Fibroblast of lung (primary cell): ENCODE measurements at regions not wholly inside any gene's neighbourhood (a gene's known extent, or its start where the extent isn't known, plus 50 kb on each side); places are given as distances from the start of the nearest gene placed in this dataset.
A peak's percentile ranks its signal among the peaks of the same experiment; 100 is the strongest.

ENCODE experiments used
- DNase-seq, 2 donors: peaks; one replicate each; pipeline versions ENCODE4 v3.0.0 to v3.0.0-alpha.2; 2010; ENCODE audit warnings: low read depth in 2 of 2
- H2AFZ ChIP-seq: 2 replicates; pipeline ENCODE4 v1.5.1; 2012; ENCODE audit warnings: low read length, control low read depth, inconsistent platforms
- H3K27ac ChIP-seq: 2 replicates; pipeline ENCODE4 v1.5.1; 2011; ENCODE audit warnings: low read length, control low read depth; ENCODE audit not compliant: insufficient read depth
- H3K27me3 ChIP-seq: 2 replicates; pipeline ENCODE4 v1.5.1; 2011; ENCODE audit warnings: mild to moderate bottlenecking, low read length; ENCODE audit not compliant: control insufficient read depth, insufficient read depth
- H3K36me3 ChIP-seq: 2 replicates; pipeline ENCODE4 v1.5.1; 2011; ENCODE audit warnings: low read length; ENCODE audit not compliant: control insufficient read depth, insufficient read depth
- H3K4me1 ChIP-seq: 2 replicates; pipeline ENCODE4 v1.5.1; 2011; ENCODE audit warnings: low read length; ENCODE audit not compliant: control insufficient read depth, insufficient read depth; ENCODE audit errors: extremely low read depth
- H3K4me2 ChIP-seq: 2 replicates; pipeline ENCODE4 v1.5.1; 2011; ENCODE audit warnings: low read length, control low read depth; ENCODE audit not compliant: insufficient read depth; ENCODE audit errors: extremely low read depth
- H3K4me3 ChIP-seq, 4 experiments: fragments of 200-600 bp in 1 of 4; sonication (generic) in 1 of 4; replicated peaks in 1 of 4; 2 replicates each; pipeline ENCODE4 v1.5.1; 2011 to 2016; ENCODE audit warnings: low read length in 4 of 4, low read depth in 3 of 4, mild to moderate bottlenecking in 3 of 4, control low read depth in 2 of 4, inconsistent platforms in 1 of 4, mixed read lengths in 1 of 4; ENCODE audit not compliant: insufficient read depth in 1 of 4; ENCODE audit errors: control extremely low read depth in 1 of 4
- H3K79me2 ChIP-seq: 2 replicates; pipeline ENCODE4 v1.5.1; 2012; ENCODE audit warnings: mild to moderate bottlenecking, low read length, inconsistent platforms; ENCODE audit not compliant: control insufficient read depth, insufficient read depth
- H3K9ac ChIP-seq: 2 replicates; pipeline ENCODE4 v1.5.1; 2011; ENCODE audit warnings: mild to moderate bottlenecking, low read length, control low read depth; ENCODE audit not compliant: insufficient read depth
- H3K9me3 ChIP-seq: 2 replicates; pipeline ENCODE4 v1.5.1; 2012; ENCODE audit warnings: low read depth, low read length; ENCODE audit not compliant: control insufficient read depth, insufficient read depth
- H4K20me1 ChIP-seq: 2 replicates; pipeline ENCODE4 v1.5.1; 2011; ENCODE audit warnings: low read length; ENCODE audit not compliant: control insufficient read depth, insufficient read depth; ENCODE audit errors: extremely low read depth
- CTCF ChIP-seq, 2 donors: IDR thresholded peaks in 1 of 2; conservative IDR thresholded peaks in 1 of 2; 1 replicate in 1 of 2; 2 replicates in 1 of 2; pipeline ENCODE4 v1.5.1; 2011 to 2012; ENCODE audit warnings: low read length in 2 of 2, control low read depth in 1 of 2, inconsistent platforms in 1 of 2, low read depth in 1 of 2, mild to moderate bottlenecking in 1 of 2
- EZH2 ChIP-seq: IDR thresholded peaks from 2 replicates; pipeline ENCODE4 v1.5.1; 2012; ENCODE audit warnings: low read length, control low read depth, mild to moderate bottlenecking; ENCODE audit errors: missing control alignments

DNA sequence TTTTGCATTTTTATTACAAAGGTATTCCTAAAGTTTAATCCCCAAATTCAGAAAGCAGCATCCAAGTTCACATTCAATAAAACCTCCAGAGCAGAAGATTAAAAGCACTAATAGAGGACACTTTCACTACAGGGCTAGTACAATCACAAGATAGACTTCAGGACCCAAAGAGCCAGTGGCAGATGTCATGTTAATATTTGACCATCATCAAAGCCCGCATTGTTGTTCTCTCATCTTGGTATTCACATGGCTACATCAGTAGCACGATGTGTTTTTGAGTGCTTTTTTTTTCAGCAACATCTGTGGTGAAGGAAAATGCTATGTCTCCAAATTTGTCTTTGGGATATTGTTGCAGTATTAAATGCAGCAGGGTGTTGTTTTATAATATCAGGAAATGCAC lies 134.3 kb downstream of the ARL4A start:
- no peak for TF ChIP-seq CTCF (conservative IDR thresholded peaks at IDR 0.05 in 1 of 2, IDR thresholded peaks at IDR 0.05 in 1 of 2; ENCODE audit: low read depth in 1 of 2, low read length in 2 of 2)
- TF ChIP-seq EZH2 = no peak
- no peaks in the 10 kb centered on the region for H3K9me3 ChIP-seq
- no peak overlapping the region for H2AFZ ChIP-seq

DNA sequence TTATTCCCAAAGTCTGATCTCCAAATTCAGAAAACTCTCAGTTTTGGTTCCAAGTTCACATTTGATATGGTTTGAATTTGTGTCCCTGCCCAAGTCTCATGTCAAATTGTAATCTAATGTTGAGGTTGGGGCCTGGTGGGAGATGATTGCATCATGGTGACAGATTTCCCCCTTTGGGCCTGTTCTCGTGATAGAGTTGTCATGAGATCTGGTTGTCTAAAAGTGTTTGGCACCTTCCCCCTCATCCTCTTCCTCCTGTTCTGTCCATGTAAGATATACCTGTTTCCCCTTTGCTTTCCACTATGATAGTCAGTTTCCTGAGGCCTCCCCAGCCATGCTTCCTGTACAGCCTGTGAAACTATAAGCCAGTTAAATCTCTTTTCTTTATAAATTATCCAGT lies 138.6 kb downstream of the ARL4A start:
- H3K4me2 ChIP-seq = no peak overlapping the region
- no peaks in the 10 kb centered on the region for H3K4me1 ChIP-seq
- no peaks in the 10 kb centered on the region for H4K20me1 ChIP-seq
- H3K9ac ChIP-seq = no peak overlapping the region
- no peaks in the 10 kb centered on the region for H3K79me2 ChIP-seq
- TF ChIP-seq EZH2 (no peak), CTCF (conservative IDR thresholded peaks at IDR 0.05 in 1 of 2, IDR thresholded peaks at IDR 0.05 in 1 of 2; ENCODE audit: low read depth in 1 of 2, low read length in 2 of 2) (no peak)
- H3K36me3 ChIP-seq = no peaks in the 10 kb centered on the region
- no peak overlapping the region for H2AFZ ChIP-seq
- DNase-seq = no peak
- H3K9me3 ChIP-seq = no peaks in the 10 kb centered on the region
- H3K27ac ChIP-seq = no peak overlapping the region
- no peak overlapping the region for H3K4me3 ChIP-seq
- no peaks in the 10 kb centered on the region for H3K27me3 ChIP-seq

More for the DNA sequence above, 134.3 kb downstream of the ARL4A start:
- no peak overlapping the region for H3K4me3 ChIP-seq
- no peak overlapping the region for H3K9ac ChIP-seq
- no peak for DNase-seq
- H3K27ac ChIP-seq = no peak overlapping the region
- no peaks in the 10 kb centered on the region for H4K20me1 ChIP-seq
- H3K4me2 ChIP-seq = no peak overlapping the region
- H3K79me2 ChIP-seq = no peaks in the 10 kb centered on the region
- H3K4me1 ChIP-seq = no peaks in the 10 kb centered on the region
- H3K27me3 ChIP-seq = no peaks in the 10 kb centered on the region
- H3K36me3 ChIP-seq = no peaks in the 10 kb centered on the region

GRCh38 chr7:12827219-12827821 lies 139.9 kb downstream of the ARL4A start:
- no peaks in the 10 kb centered on the region for H3K4me1 ChIP-seq
- H3K79me2 ChIP-seq = no peaks in the 10 kb centered on the region
- TF ChIP-seq CTCF (conservative IDR thresholded peaks at IDR 0.05 in 1 of 2, IDR thresholded peaks at IDR 0.05 in 1 of 2; ENCODE audit: low read depth in 1 of 2, low read length in 2 of 2) = no peak
- no peak for TF ChIP-seq EZH2
- H3K9ac ChIP-seq = no peak overlapping the region
- no peak overlapping the region for H3K4me3 ChIP-seq
- H3K27ac ChIP-seq = no peak overlapping the region
- no peak overlapping the region for H3K4me2 ChIP-seq
- H4K20me1 ChIP-seq = no peaks in the 10 kb centered on the region
- no peak overlapping the region for H2AFZ ChIP-seq
- H3K36me3 ChIP-seq = no peaks in the 10 kb centered on the region
- peak in 1 of 2 donors; percentile 75 for DNase-seq
- H3K27me3 ChIP-seq = no peaks in the 10 kb centered on the region
- H3K9me3 ChIP-seq = no peaks in the 10 kb centered on the region
